ENCODE measurements at regions not wholly inside any gene's neighbourhood (a gene's known extent, or its start where the extent isn't known, plus 50 kb on each side); places are given as distances from the start of the nearest gene placed in this dataset.

DNA sequence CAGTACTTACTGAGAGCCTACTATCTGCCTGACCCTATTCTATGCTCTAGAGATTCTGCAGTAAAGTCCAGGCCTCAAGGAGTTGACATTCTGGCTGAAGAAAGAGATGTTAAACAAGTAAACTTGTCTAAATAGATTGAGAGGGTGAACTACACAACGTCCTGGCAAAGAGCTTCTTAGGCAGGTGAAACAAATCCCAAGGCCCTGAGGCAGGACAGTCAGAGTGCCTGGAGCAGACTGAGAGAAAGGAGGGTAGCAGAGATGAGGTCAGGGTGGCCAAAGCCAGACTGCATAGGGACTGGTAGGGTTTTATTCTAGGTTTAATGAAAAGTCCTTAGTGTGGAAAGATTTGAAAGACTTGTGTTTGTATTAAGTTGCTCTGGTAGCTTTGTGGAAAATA, 84.5 kb upstream of the ATP11B start:
- TF ChIP-seq, protein P1, sequence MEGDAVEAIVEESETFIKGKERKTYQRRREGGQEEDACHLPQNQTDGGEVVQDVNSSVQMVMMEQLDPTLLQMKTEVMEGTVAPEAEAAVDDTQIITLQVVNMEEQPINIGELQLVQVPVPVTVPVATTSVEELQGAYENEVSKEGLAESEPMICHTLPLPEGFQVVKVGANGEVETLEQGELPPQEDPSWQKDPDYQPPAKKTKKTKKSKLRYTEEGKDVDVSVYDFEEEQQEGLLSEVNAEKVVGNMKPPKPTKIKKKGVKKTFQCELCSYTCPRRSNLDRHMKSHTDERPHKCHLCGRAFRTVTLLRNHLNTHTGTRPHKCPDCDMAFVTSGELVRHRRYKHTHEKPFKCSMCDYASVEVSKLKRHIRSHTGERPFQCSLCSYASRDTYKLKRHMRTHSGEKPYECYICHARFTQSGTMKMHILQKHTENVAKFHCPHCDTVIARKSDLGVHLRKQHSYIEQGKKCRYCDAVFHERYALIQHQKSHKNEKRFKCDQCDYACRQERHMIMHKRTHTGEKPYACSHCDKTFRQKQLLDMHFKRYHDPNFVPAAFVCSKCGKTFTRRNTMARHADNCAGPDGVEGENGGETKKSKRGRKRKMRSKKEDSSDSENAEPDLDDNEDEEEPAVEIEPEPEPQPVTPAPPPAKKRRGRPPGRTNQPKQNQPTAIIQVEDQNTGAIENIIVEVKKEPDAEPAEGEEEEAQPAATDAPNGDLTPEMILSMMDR (conservative IDR thresholded peaks at IDR 0.05; ENCODE audit: low read depth, low read length) = no peak
- no peak for TF ChIP-seq EZH2 (IDR thresholded peaks at IDR 0.05; ENCODE audit: borderline replicate concordance, low read depth, low read length, poor library complexity, severe bottlenecking)
